Breast epithelium (tissue), 4 donors: ENCODE measurements at regions not wholly inside any gene's neighbourhood (a gene's known extent, or its start where the extent isn't known, plus 50 kb on each side); places are given as distances from the start of the nearest gene placed in this dataset.

Source experiments
- DNase-seq, 2 donors: peaks; one replicate each; pipeline ENCODE4 v3.0.0-alpha.2; 2019; ENCODE audit warnings: low spot score in 2 of 2
- H3K27ac ChIP-seq, 2 donors: fragments of 200-600 bp; sonication (generic) in 1 of 2; one replicate each; pipeline ENCODE4 v1.5.1; 2016 to 2019; ENCODE audit warnings: mild to moderate bottlenecking in 1 of 2
- H3K27me3 ChIP-seq, 2 donors: fragments of 200-600 bp; sonication (generic) in 1 of 2; one replicate each; pipeline versions ENCODE4 v1.5.1 to v1.6.0; 2017 to 2019; ENCODE audit warnings: control low read depth in 1 of 2, mild to moderate bottlenecking in 1 of 2
- H3K36me3 ChIP-seq: fragments of 200-600 bp; one replicate; pipeline ENCODE4 v1.5.1; 2019
- H3K4me1 ChIP-seq, 2 donors: fragments of 200-600 bp; sonication (generic); one replicate each; pipeline ENCODE4 v1.5.1; 2016 to 2019; ENCODE audit warnings: control low read depth in 1 of 2
- H3K4me3 ChIP-seq, 3 donors: fragments of 200-600 bp; sonication (generic); 1 replicate in 2 of 3; 2 replicates in 1 of 3; pipeline ENCODE4 v1.5.1; 2016 to 2019; ENCODE audit warnings: mild to moderate bottlenecking in 3 of 3, moderate library complexity in 2 of 3
- H3K9me3 ChIP-seq, 2 donors: fragments of 200-600 bp; sonication (generic) in 1 of 2; one replicate each; pipeline ENCODE4 v1.5.1; 2016 to 2019; ENCODE audit warnings: control low read depth in 1 of 2
- POLR2A ChIP-seq: fragments of 450-650 bp; IDR thresholded peaks from one replicate; pipeline ENCODE4 v1.6.1; 2016; ENCODE audit warnings: antibody characterized with exemption, mild to moderate bottlenecking, moderate library complexity
- POLR2AphosphoS5 ChIP-seq, 3 donors: sonication (generic); formaldehyde crosslinking; IDR thresholded peaks; one replicate each; pipeline ENCODE4 v1.6.1; 2017; ENCODE audit warnings: antibody characterized with exemption in 3 of 3
- intact Hi-C: fragments of 100-400 bp; cut with DNase I; formaldehyde crosslinking; loops from one replicate; pipeline ENCODE4 v1.15.1; 2023; ENCODE audit warnings: low total_unique reads
- TF ChIP-seq, protein P1 (sequence below), 3 donors: fragments of 450-650 bp; IDR thresholded peaks; one replicate each; pipeline ENCODE4 v1.5.1; 2016 to 2017; ENCODE audit warnings: antibody characterized with exemption in 3 of 3, mild to moderate bottlenecking in 3 of 3, moderate library complexity in 3 of 3

DNA sequence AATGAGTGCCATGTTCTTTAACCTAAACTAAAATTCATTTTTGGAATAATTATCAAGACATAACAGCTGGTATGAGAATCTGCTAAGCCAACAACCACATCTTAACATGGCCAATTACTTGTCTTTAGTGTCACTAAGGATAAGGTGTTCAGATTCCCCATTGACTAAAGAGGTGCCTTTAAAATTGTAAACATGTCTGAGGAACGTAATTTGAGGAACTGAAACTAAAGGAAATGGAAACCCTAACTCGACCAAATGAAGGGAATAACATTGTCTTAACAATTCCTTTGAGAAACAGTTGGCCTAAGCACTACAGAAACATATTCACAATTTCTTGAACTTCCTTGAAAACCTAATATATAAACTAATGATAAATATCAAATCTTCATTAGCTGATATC, 355.4 kb upstream of the GULP1 start:
- Histone ChIP-seq H3K4me1 (no peaks in the 10 kb centered on the region), H3K36me3 (no peaks in the 10 kb centered on the region), H3K9me3 (no peaks in the 10 kb centered on the region), H3K27me3 (no peaks in the 10 kb centered on the region), H3K27ac (no peak overlapping the region), H3K4me3 (no peak overlapping the region)
- intact Hi-C loops, result no loop called here
- DNase-seq, result no peak
- TF ChIP-seq POLR2A (no peak), POLR2AphosphoS5 (IDR thresholded peaks at IDR 0.05) (no peak)
- TF ChIP-seq, protein P1, sequence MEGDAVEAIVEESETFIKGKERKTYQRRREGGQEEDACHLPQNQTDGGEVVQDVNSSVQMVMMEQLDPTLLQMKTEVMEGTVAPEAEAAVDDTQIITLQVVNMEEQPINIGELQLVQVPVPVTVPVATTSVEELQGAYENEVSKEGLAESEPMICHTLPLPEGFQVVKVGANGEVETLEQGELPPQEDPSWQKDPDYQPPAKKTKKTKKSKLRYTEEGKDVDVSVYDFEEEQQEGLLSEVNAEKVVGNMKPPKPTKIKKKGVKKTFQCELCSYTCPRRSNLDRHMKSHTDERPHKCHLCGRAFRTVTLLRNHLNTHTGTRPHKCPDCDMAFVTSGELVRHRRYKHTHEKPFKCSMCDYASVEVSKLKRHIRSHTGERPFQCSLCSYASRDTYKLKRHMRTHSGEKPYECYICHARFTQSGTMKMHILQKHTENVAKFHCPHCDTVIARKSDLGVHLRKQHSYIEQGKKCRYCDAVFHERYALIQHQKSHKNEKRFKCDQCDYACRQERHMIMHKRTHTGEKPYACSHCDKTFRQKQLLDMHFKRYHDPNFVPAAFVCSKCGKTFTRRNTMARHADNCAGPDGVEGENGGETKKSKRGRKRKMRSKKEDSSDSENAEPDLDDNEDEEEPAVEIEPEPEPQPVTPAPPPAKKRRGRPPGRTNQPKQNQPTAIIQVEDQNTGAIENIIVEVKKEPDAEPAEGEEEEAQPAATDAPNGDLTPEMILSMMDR (IDR thresholded peaks at IDR 0.05), result no peak

- no peak for DNase-seq
- no peak overlapping the region for H3K4me3 ChIP-seq
- intact Hi-C loops, result no loop called here
- H3K36me3 ChIP-seq, result no peaks in the 10 kb centered on the region
- H3K27me3 ChIP-seq, result no peaks in the 10 kb centered on the region
- H3K9me3 ChIP-seq, result no peaks in the 10 kb centered on the region
- TF ChIP-seq POLR2AphosphoS5 (IDR thresholded peaks at IDR 0.05) (no peak), POLR2A (no peak)
- TF ChIP-seq, protein P1 (IDR thresholded peaks at IDR 0.05), result no peak
- no peak overlapping the region for H3K27ac ChIP-seq
- no peaks in the 10 kb centered on the region for H3K4me1 ChIP-seq
Observed at GRCh38 chr2:187939180-187939579, 352.5 kb upstream of the GULP1 start.

- TF ChIP-seq POLR2AphosphoS5 (IDR thresholded peaks at IDR 0.05), result no peak
- no peak for DNase-seq
- Histone ChIP-seq H3K27me3 (no peaks in the 10 kb centered on the region), H3K27ac (no peak overlapping the region), H3K36me3 (no peaks in the 10 kb centered on the region), H3K4me3 (no peak overlapping the region), H3K9me3 (no peaks in the 10 kb centered on the region), H3K4me1 (no peaks in the 10 kb centered on the region)
- intact Hi-C loops, result no loop called here
Observed at GRCh38 chr2:187942876-187943275, 348.8 kb upstream of the GULP1 start.

DNA sequence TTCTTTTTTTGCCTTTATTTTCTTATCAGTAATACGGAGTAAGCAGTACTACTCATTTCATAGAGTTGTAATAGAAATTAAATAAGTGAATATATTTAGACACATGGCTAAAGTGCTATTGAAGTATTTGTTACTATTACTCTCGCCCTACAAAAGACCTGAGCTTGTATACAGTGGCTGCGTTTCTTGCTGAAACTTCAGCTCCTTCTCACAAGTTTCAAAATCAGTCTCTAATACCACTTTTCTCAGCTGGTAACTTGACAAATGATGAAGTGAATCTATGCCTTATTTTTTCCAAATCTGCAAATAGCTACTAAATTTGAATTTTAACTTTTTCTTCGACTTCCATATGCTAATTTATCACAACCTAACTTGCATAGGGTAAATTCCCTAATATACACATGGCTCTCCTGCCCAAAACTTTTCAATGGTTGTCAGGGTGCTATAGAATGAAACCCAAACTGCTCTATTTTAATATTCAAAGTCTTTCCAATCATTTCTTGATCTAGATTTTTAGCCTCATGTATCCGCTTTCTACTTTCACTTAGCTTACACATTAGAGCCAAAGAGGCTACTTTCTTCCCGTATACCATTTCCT, 347.8 kb upstream of the GULP1 start:
- H3K36me3 ChIP-seq, result no peaks in the 10 kb centered on the region
- H3K9me3 ChIP-seq, result no peaks in the 10 kb centered on the region
- no peaks in the 10 kb centered on the region for H3K4me1 ChIP-seq
- no peaks in the 10 kb centered on the region for H3K27me3 ChIP-seq
- no peak overlapping the region for H3K27ac ChIP-seq
- H3K4me3 ChIP-seq, result no peak overlapping the region
- TF ChIP-seq, protein P1 (IDR thresholded peaks at IDR 0.05), result no peak
- TF ChIP-seq POLR2AphosphoS5 (IDR thresholded peaks at IDR 0.05), result no peak
- no peak for TF ChIP-seq POLR2A
- intact Hi-C loops, result no loop called here
- no peak for DNase-seq

GRCh38 chr2:187949859-187950258, 341.8 kb upstream of the GULP1 start:
- Histone ChIP-seq H3K27ac (no peak overlapping the region), H3K4me1 (no peaks in the 10 kb centered on the region), H3K4me3 (no peak overlapping the region), H3K36me3 (no peaks in the 10 kb centered on the region), H3K9me3 (peaks cover 8 to 11% of the 10 kb centered on the region in 2 donors), H3K27me3 (no peaks in the 10 kb centered on the region)
- TF ChIP-seq, protein P1 (IDR thresholded peaks at IDR 0.05), result no peak
- TF ChIP-seq POLR2AphosphoS5 (IDR thresholded peaks at IDR 0.05) (no peak), POLR2A (no peak)
- DNase-seq, result no peak
- intact Hi-C loops, result no loop called here
